ENCODE measurements at regions not wholly inside any gene's neighbourhood (a gene's known extent, or its start where the extent isn't known, plus 50 kb on each side); places are given as distances from the start of the nearest gene placed in this dataset.

DNA sequence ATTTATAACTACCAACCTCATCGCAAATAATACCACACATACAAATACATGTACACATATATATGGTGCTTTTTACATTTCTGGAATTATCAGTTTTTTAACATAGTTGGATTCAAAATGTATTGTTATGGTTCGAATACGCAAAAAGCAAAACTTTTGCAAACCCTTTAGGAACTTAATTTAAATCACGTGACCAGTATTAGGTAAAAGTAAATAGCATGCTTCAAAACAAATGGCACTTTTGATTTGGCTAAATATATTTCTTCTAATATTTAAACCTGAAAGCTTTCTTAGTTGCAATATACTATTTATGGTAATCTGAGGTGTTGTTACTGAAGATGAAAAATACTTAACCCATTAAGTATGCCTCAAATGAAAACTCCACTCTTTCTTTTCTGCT lies 341.4 kb downstream of the C4orf33 start:
- Histone ChIP-seq H3K27me3 (ENCODE audit: control insufficient read depth, extremely low read depth, insufficient read depth, low read length) (no peaks in the 10 kb centered on the region), H3K4me2 (ENCODE audit: control insufficient read depth, extremely low read depth, insufficient read depth, low read depth, low read length) (no peak overlapping the region), H3K4me3 (ENCODE audit: control insufficient read depth in 2 of 3, extremely low read depth in 1 of 3, insufficient read depth in 2 of 3, low read depth in 1 of 3, low read length in 3 of 3) (no peak overlapping the region), H3K9ac (ENCODE audit: control insufficient read depth, extremely low read depth, insufficient read depth, low read length) (no peak overlapping the region), H2AFZ (ENCODE audit: control insufficient read depth, low read length) (no peak overlapping the region), H3K36me3 (ENCODE audit: control insufficient read depth in 2 of 2, extremely low read depth in 1 of 2, insufficient read depth in 2 of 2, low read length in 2 of 2) (no peaks in the 10 kb centered on the region), H3K27ac (ENCODE audit: control insufficient read depth, insufficient read depth, low read length) (no peak overlapping the region), H3K4me1 (ENCODE audit: control insufficient read depth, extremely low read depth, insufficient read depth, low read length) (no peaks in the 10 kb centered on the region), H3K9me1 (ENCODE audit: control insufficient read depth, extremely low read depth, insufficient read depth, low read length) (no peaks in the 10 kb centered on the region), H4K20me1 (ENCODE audit: control insufficient read depth, extremely low read depth, insufficient read depth, low read length) (no peaks in the 10 kb centered on the region), H3K9me3 (ENCODE audit: control insufficient read depth, low read depth, low read length) (no peaks in the 10 kb centered on the region), H3K79me2 (ENCODE audit: control insufficient read depth, insufficient read depth, low read length) (no peaks in the 10 kb centered on the region)
- DNase-seq (ENCODE audit: low read depth, low spot score) (no peak), FAIRE-seq (no peak)
- TF ChIP-seq EZH2 (IDR thresholded peaks at IDR 0.05; ENCODE audit: low read length), result no peak
- TF ChIP-seq, protein P1, sequence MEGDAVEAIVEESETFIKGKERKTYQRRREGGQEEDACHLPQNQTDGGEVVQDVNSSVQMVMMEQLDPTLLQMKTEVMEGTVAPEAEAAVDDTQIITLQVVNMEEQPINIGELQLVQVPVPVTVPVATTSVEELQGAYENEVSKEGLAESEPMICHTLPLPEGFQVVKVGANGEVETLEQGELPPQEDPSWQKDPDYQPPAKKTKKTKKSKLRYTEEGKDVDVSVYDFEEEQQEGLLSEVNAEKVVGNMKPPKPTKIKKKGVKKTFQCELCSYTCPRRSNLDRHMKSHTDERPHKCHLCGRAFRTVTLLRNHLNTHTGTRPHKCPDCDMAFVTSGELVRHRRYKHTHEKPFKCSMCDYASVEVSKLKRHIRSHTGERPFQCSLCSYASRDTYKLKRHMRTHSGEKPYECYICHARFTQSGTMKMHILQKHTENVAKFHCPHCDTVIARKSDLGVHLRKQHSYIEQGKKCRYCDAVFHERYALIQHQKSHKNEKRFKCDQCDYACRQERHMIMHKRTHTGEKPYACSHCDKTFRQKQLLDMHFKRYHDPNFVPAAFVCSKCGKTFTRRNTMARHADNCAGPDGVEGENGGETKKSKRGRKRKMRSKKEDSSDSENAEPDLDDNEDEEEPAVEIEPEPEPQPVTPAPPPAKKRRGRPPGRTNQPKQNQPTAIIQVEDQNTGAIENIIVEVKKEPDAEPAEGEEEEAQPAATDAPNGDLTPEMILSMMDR (optimal IDR thresholded peaks at IDR 0.05 in 1 of 3, IDR thresholded peaks at IDR 0.05 in 1 of 3, conservative IDR thresholded peaks at IDR 0.05 in 1 of 3; ENCODE audit: extremely low read depth in 1 of 3, insufficient read depth in 2 of 3, low read length in 3 of 3), result no peak
- dilution Hi-C loops (cut with MboI; ENCODE audit: extremely low pct_ligation_motif_present, low sequenced_read_pairs), result no loop called here

DNA sequence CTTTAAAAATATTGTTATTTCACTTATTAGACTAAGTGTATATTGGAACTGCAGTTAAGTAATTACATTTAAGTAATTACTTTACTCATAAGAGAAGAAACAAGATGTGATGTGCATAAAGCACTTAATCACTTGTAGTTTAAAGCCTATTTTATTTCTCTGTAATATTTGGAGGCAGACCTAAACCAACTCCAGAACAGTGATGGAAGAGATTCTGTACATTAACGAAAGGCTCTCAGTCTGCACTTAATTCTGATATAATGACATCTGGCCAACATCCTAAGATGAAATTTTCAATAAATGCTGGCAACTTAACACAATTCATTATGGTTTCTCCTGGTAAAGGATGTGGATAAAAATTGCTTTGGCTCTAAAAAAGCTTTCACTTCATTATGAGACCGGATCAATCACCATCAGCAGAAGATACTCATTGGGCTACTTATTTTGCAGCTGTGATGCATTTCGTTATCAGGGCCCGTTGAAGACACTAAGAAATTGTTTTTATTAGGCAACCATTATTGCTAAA lies 342.6 kb downstream of the C4orf33 start:
- no peaks in the 10 kb centered on the region for H3K9me1 ChIP-seq (ENCODE audit: control insufficient read depth, extremely low read depth, insufficient read depth, low read length)
- dilution Hi-C loops (cut with MboI; ENCODE audit: extremely low pct_ligation_motif_present, low sequenced_read_pairs), result no loop called here
- H3K27ac ChIP-seq (ENCODE audit: control insufficient read depth, insufficient read depth, low read length), result no peak overlapping the region
- H3K36me3 ChIP-seq (ENCODE audit: control insufficient read depth in 2 of 2, extremely low read depth in 1 of 2, insufficient read depth in 2 of 2, low read length in 2 of 2), result no peaks in the 10 kb centered on the region
- no peaks in the 10 kb centered on the region for H4K20me1 ChIP-seq (ENCODE audit: control insufficient read depth, extremely low read depth, insufficient read depth, low read length)
- H3K4me3 ChIP-seq (ENCODE audit: control insufficient read depth in 2 of 3, extremely low read depth in 1 of 3, insufficient read depth in 2 of 3, low read depth in 1 of 3, low read length in 3 of 3), result no peak overlapping the region
- H3K79me2 ChIP-seq (ENCODE audit: control insufficient read depth, insufficient read depth, low read length), result no peaks in the 10 kb centered on the region
- H3K9ac ChIP-seq (ENCODE audit: control insufficient read depth, extremely low read depth, insufficient read depth, low read length), result no peak overlapping the region
- no peak for DNase-seq (ENCODE audit: low read depth, low spot score)
- no peaks in the 10 kb centered on the region for H3K27me3 ChIP-seq (ENCODE audit: control insufficient read depth, extremely low read depth, insufficient read depth, low read length)
- no peak overlapping the region for H3K4me2 ChIP-seq (ENCODE audit: control insufficient read depth, extremely low read depth, insufficient read depth, low read depth, low read length)
- TF ChIP-seq EZH2 (IDR thresholded peaks at IDR 0.05; ENCODE audit: low read length), result no peak
- TF ChIP-seq, protein P1 (optimal IDR thresholded peaks at IDR 0.05 in 1 of 3, IDR thresholded peaks at IDR 0.05 in 1 of 3, conservative IDR thresholded peaks at IDR 0.05 in 1 of 3; ENCODE audit: extremely low read depth in 1 of 3, insufficient read depth in 2 of 3, low read length in 3 of 3), result no peak
- no peak for FAIRE-seq
- no peaks in the 10 kb centered on the region for H3K4me1 ChIP-seq (ENCODE audit: control insufficient read depth, extremely low read depth, insufficient read depth, low read length)
- H2AFZ ChIP-seq (ENCODE audit: control insufficient read depth, low read length), result no peak overlapping the region
- no peaks in the 10 kb centered on the region for H3K9me3 ChIP-seq (ENCODE audit: control insufficient read depth, low read depth, low read length)
